Non-pigmented ciliary epithelial cell (primary cell): ENCODE measurements at regions not wholly inside any gene's neighbourhood (a gene's known extent, or its start where the extent isn't known, plus 50 kb on each side); places are given as distances from the start of the nearest gene placed in this dataset.
A peak's percentile ranks its signal among the peaks of the same experiment; 100 is the strongest.

Experiments used
- DNase-seq: peaks from one replicate; pipeline ENCODE4 v3.0.0-alpha.2; 2010; ENCODE audit warnings: low read depth

DNA sequence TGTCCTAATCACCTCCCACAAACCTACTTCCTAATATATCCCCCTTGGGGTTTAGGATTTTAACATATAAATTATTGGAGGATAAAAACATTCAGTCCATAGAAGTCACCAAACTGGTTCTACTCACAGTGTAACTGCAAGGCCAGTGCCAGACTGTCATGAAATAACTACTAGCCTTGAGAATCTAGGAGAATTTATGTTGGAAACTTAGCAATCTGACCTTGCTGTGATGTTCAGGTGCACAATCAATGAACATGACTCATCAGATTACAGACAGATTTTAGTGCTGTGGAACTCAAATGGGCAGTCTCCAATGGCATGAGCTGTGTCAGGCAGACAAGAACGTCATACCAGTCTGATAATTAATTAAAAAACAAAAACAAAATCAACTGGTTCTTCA is 571.4 kb upstream of the IGFBP3 start:
- DNase-seq, result no peak

GRCh38 chr7:46490406-46490805 is 569.3 kb upstream of the IGFBP3 start:
- no peak for DNase-seq

DNA sequence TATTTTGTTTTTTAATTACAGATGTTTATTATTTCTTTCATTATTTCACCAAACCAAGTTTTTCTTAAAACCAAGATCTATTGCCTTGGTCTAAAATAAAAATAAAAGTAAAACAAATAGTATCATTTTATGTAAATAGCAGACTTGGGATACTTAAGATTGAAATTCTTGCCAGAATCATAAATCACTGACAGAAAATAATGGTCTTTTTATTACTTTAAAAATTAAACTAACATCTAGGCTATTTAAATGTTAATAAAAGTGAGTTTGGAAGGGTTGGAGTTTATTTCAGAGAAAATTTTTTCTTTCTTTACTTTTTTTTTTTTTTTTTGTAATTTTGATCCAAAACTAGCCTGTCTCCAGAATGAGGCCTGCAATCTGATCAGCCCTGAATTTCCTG is 568.0 kb upstream of the IGFBP3 start:
- no peak for DNase-seq

GRCh38 chr7:46488607-46489006 is 567.5 kb upstream of the IGFBP3 start:
- no peak for DNase-seq

DNA sequence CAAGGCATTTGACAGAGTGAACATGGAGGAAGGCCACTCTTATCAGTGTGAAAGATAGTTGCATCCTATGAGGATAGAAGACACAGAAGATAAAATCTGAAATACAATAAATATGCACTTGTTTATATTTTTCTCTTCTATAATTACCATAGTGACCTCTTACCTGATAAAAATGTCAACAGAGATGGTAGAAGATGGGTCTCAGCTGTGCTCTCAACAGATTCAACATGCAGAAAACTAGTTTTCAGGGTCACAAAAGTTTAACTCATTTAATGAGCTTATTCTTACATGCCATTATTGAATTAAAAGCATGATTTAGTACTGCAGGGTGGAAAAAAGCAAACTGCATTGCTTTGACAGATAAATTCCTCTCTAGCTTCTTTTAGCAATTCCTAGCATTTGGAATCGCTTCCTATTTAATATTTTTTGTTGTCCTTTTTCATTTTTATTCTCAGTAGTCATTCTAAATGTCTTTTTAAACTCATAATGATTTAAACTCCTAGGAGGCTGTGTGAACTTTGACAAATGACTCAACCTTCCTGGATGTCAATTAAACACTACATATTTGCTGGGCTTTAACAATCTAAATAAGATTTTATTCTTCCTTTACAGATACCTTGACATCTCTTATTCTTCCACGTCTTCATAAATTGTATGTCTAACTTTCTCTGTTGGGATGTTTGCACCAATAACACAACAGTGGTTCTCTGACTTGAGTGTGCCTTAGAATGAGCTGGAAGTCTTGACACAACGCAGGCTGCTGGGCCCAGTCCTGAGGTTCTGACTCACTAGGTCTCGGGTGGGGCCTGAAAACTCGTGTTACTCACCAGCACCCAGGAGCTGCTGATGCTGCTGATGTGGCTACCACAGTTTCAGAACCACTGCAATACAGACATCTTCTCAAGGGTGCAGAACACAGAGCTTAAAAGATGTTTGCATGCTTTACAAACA is 565.5 kb upstream of the IGFBP3 start:
- peak; percentile 48 for DNase-seq

GRCh38 chr7:46485481-46486065 is 564.5 kb upstream of the IGFBP3 start:
- DNase-seq, result peak; percentile 38

- DNase-seq, result no peak
Measured at GRCh38 chr7:46484906-46485305, 563.8 kb upstream of the IGFBP3 start.

DNA sequence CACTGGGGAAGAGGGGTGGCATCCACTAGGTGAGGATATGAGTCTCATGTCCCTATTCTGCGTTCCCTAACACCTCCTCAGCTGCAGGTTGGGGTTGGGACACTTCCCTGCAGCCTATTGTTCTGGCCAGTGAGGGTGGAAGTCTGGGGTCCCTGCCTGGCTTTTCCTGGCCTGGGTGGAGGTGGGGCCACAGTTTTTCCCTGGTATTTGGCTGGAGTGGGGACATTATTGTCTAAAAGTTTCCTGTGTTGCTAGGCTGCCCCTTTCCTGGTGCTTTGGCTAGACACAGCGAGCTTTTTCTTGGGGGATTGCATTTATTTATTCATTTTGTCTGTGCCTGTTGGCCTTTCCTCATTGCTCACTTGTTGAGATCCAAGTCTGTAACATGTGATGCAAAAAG is 559.5 kb upstream of the IGFBP3 start:
- no peak for DNase-seq

DNA sequence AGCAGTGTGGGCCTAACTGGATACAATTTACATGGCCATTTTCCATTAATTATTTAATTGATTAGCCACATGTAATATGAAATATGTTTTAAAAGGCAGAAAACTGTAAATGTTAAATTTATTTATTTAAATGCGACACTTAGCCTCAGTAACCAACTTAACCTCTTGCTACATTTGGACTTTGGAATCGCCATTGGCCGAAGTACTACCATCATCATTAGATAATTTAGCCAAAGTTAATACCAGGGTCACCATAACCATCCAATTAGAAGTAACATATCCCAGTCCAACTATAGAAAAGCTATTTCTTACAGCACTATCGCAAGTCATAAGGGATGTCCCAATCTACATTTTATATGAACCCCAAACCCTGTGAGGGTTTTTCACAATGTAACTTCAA is 558.6 kb upstream of the IGFBP3 start:
- no peak for DNase-seq

DNA sequence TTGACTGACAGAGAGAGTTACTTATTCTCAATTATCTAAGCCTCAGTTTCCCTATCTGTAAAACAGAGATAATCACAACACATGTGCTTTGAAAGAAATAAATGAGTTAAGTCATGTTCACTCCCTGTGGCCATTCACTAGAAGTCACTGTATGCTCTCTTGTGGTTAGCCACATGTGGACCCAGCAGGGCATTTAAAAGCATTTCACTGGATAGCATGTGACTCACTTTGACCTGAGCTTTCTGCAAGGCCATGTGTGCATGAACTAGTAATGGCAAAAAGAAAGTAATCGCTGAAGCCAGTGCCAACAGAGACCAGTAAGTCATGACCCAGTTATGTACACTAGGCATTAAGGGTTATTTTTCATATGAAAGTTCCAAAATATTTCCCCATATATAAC is 557.0 kb upstream of the IGFBP3 start:
- no peak for DNase-seq

DNA sequence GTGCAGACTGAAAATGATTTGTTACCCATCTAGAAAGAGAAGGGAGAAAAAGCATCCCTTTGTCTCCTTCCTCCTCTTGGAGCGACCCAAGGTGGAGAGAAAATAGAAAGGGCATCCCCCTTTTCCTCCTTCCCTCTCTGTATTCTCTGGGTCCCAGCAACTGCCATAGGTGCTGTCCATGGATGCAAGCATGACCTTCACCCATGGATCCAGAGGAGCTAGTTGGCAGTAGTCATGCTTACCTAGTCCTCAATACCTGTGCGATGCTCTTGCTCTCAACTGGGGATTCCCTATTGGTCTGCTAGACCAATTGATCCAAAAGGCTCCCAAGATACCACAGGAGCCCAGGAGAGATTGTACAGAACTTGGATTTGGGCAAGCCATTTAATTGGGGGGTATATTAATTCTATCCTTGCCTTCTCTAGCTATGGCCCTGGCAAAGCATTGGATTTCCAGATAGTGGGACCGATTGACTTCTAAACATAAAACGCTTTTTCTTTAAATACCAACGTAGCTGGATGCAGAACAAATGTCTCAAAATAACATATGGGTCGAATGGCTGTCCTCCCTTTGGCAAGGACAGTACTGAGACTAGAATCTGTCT is 547.8 kb upstream of the IGFBP3 start:
- DNase-seq, result no peak

DNA sequence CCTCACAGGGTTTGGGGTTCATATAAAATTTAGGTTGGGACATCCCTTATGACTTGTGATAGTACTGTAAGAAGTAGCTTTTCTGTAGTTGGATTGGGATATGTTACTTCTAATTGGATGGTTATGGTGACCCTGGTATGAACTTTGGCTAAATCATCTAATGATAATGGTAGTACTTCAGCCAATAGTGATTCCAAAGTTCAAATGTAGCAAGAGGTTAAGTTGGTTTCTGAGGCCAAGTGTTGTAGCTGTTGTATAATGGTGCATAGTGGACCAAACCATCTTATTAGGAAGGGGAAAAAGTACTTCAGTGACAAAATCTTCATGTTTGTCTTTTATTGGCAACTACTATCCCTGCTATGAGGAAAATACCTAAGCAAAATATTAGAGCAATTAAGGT is 542.1 kb upstream of the IGFBP3 start:
- no peak for DNase-seq

DNA sequence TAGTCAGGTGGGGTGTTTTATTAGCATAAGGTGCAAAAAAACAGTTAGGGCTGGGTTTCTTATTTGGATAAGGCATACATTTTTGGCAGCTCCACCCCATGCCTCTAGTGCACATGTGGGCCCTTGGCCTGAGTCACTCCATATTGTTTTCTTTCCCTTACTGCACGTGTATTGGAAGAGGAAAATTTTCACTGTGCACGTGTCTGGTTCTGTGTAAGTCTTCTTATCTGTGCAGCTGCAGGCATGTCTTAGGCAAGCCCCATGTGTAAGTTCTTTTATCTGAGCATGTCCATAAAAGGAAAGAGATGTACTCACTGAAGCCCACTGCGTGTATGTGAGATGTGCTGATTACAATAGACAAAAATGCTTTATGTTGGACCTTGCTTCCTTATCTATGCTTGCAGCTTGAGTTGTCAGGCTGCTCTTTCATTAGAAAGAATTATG is 540.3 kb upstream of the IGFBP3 start:
- no peak for DNase-seq

DNA sequence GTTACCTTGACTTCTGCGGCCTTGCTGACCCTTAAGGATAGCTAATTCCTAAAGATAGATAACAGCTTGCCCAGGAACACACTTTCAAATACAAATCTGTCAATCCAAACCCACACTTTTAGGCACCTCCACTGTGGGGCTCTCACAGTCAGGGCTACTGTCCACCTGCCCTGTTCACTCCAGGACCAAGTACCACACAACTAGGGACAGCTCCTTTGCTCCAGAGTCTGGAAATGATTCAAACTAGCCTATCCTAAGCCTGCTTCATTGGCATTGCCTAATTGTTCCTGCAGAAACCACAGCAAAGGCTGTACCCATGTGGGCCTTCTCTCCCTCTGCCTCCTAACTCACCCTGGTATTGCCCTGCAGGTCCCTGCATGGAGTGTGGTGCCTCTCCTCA is 538.9 kb upstream of the IGFBP3 start:
- DNase-seq, result no peak

GRCh38 chr7:46454816-46455215 is 533.7 kb upstream of the IGFBP3 start:
- DNase-seq, result no peak

- no peak for DNase-seq
Measured at GRCh38 chr7:46452561-46453135, 531.6 kb upstream of the IGFBP3 start.

GRCh38 chr7:46451846-46452245 is 530.8 kb upstream of the IGFBP3 start:
- DNase-seq, result no peak

GRCh38 chr7:46450886-46451285 is 529.8 kb upstream of the IGFBP3 start:
- no peak for DNase-seq

DNA sequence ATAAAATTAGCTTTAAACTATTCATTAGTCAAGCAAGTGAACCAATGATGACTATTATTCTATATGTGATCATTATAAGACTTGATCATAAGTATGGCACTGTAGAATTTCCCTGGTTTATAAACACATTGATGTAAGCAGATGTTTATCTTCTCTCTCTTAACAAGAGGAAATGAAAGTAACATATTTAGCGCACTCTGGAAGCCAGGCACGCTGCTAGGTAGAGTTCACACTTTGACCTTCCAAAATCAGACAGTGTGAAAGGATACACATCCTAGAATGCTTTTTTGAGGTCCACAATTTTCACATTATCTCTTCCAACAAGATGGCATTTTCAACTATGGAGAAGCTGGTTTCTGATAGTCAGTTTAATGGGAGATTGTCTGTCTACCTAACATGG is 529.4 kb upstream of the IGFBP3 start:
- no peak for DNase-seq

- no peak for DNase-seq
Measured at GRCh38 chr7:46449743-46450142, 528.7 kb upstream of the IGFBP3 start.

GRCh38 chr7:46448478-46448877 is 527.4 kb upstream of the IGFBP3 start:
- DNase-seq, result no peak

DNA sequence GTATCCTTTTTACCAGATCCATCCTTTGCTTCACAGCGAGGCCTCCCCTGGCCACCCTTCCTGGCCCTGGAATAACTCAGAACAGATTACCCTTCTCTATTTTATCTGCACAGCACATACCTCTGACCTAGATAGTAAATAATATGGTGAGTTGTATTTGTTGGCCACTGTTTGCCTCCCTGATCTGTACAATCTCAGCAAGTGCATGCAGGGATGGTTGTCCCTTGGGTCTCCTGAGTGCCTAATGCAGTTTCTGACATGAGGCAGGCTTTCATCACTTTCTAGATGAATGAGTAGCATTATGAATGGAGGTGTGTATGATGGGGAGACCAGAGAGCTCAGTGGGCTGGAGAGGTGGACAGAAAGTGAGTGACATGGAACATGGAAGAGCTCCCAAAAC is 525.1 kb upstream of the IGFBP3 start:
- no peak for DNase-seq

GRCh38 chr7:46444256-46444655 is 523.2 kb upstream of the IGFBP3 start:
- no peak for DNase-seq
